MM.1S (cell line): ENCODE measurements at regions not wholly inside any gene's neighbourhood (a gene's known extent, or its start where the extent isn't known, plus 50 kb on each side); places are given as distances from the start of the nearest gene placed in this dataset.

Source experiments
- DNase-seq: peaks from one replicate; pipeline ENCODE4 v3.0.0-alpha.2; 2015
- H2AFZ ChIP-seq: fragments of 300-600 bp; sonication (generic); 2 replicates; pipeline ENCODE4 v1.6.0; 2016; ENCODE audit warnings: antibody characterized with exemption, low read length
- H3F3A ChIP-seq: fragments of 300-600 bp; sonication (generic); 2 replicates; pipeline ENCODE4 v1.6.1; 2016; ENCODE audit warnings: mild to moderate bottlenecking, antibody characterized with exemption, low read length, moderate library complexity, mixed read lengths; ENCODE audit not compliant: insufficient read depth
- H3K27ac ChIP-seq: fragments of 300-600 bp; sonication (generic); 2 replicates; pipeline ENCODE4 v1.5.1; 2016; ENCODE audit warnings: mild to moderate bottlenecking, low read length
- H3K27me3 ChIP-seq: fragments of 300-600 bp; sonication (generic); replicated peaks from 2 replicates; pipeline ENCODE4 v1.6.0; 2016; ENCODE audit warnings: low read length; ENCODE audit not compliant: insufficient read depth
- H3K36me3 ChIP-seq: fragments of 300-600 bp; sonication (generic); replicated peaks from 2 replicates; pipeline ENCODE4 v1.6.1; 2016; ENCODE audit warnings: mild to moderate bottlenecking, low read length, mixed read lengths; ENCODE audit not compliant: insufficient read depth
- H3K4me1 ChIP-seq: fragments of 300-600 bp; sonication (generic); 2 replicates; pipeline ENCODE4 v1.6.1; 2016; ENCODE audit warnings: low read length, mixed read lengths
- H3K4me2 ChIP-seq: fragments of 300-600 bp; sonication (generic); 2 replicates; pipeline ENCODE4 v1.6.0; 2016; ENCODE audit warnings: low read depth, low read length
- H3K4me3 ChIP-seq: fragments of 300-600 bp; sonication (generic); 2 replicates; pipeline ENCODE4 v1.5.1; 2016; ENCODE audit warnings: low read length, mixed read lengths
- H3K79me2 ChIP-seq: fragments of 300-600 bp; sonication (generic); 2 replicates; pipeline ENCODE4 v1.6.1; 2016; ENCODE audit warnings: mixed run types, low read length, mixed read lengths
- H3K9ac ChIP-seq: fragments of 300-600 bp; sonication (generic); 2 replicates; pipeline ENCODE4 v1.6.1; 2016; ENCODE audit warnings: low read length, mixed read lengths
- H3K9me2 ChIP-seq: fragments of 300-600 bp; sonication (generic); replicated peaks from 2 replicates; pipeline ENCODE4 v1.6.1; 2016; ENCODE audit warnings: mild to moderate bottlenecking, low read length, mixed read lengths; ENCODE audit not compliant: insufficient read depth
- H3K9me3 ChIP-seq: fragments of 300-600 bp; sonication (generic); replicated peaks from 2 replicates; pipeline ENCODE4 v1.6.1; 2016; ENCODE audit warnings: mild to moderate bottlenecking, low read length, mixed read lengths; ENCODE audit not compliant: insufficient read depth
- H4K20me1 ChIP-seq: fragments of 300-600 bp; sonication (generic); 2 replicates; pipeline ENCODE4 v1.6.1; 2016; ENCODE audit warnings: mild to moderate bottlenecking, low read length, moderate library complexity, mixed read lengths; ENCODE audit not compliant: insufficient read depth
- CTCF ChIP-seq: fragments of 300-600 bp; sonication (generic); IDR thresholded peaks from 2 replicates; pipeline ENCODE4 v1.5.1; 2016; ENCODE audit warnings: antibody characterized with exemption, low read length, mixed read lengths
- EZH2 ChIP-seq: fragments of 300-600 bp; sonication (generic); optimal IDR thresholded peaks from 2 replicates; pipeline ENCODE3; 2017; ENCODE audit warnings: low read depth, mild to moderate bottlenecking, antibody characterized with exemption, low read length, mixed read lengths
- EZH2phosphoT487 ChIP-seq: fragments of 300-600 bp; sonication (generic); IDR thresholded peaks from 2 replicates; pipeline ENCODE4 v1.6.1; 2018; ENCODE audit warnings: antibody characterized with exemption, low read length

GRCh38 chr4:27861381-27861787, 1000.7 kb downstream of the STIM2 start:
- H3K4me1 ChIP-seq = no peaks in the 10 kb centered on the region
- TF ChIP-seq EZH2phosphoT487 (no peak), EZH2 (no peak), CTCF (peak; percentile 86)
- H4K20me1 ChIP-seq = no peaks in the 10 kb centered on the region
- peak overlapping the region; percentile 16; the same call in 1 of the 2 replicates for H3K27ac ChIP-seq
- no peaks in the 10 kb centered on the region for H3K9me3 ChIP-seq
- H3K79me2 ChIP-seq = no peaks in the 10 kb centered on the region
- H3K4me2 ChIP-seq = peak overlapping the region; percentile 49
- DNase-seq = peak; percentile 69
- H3K9ac ChIP-seq = peak overlapping the region; percentile 3; the same call in 1 of the 2 replicates
- H3K9me2 ChIP-seq = no peaks in the 10 kb centered on the region
- 0 out of 2 replicates have a peak, but pooled peaks cover 3% of the 10 kb centered on the region for H3F3A ChIP-seq
- peak overlapping the region; percentile 35 for H3K4me3 ChIP-seq
- H2AFZ ChIP-seq = peak overlapping the region; percentile 34
- no peaks in the 10 kb centered on the region for H3K36me3 ChIP-seq
- H3K27me3 ChIP-seq = no peaks in the 10 kb centered on the region

- H3K9me2 ChIP-seq = no peaks in the 10 kb centered on the region
- 0 out of 2 replicates have a peak, but pooled peaks cover 3% of the 10 kb centered on the region for H3F3A ChIP-seq
- peak; percentile 80 for DNase-seq
- no peaks in the 10 kb centered on the region for H3K4me1 ChIP-seq
- H3K4me3 ChIP-seq = peak overlapping the region; percentile 35
- H3K4me2 ChIP-seq = peak overlapping the region; percentile 49
- no peaks in the 10 kb centered on the region for H3K79me2 ChIP-seq
- no peaks in the 10 kb centered on the region for H4K20me1 ChIP-seq
- peak overlapping the region; percentile 34 for H2AFZ ChIP-seq
- TF ChIP-seq EZH2 = no peak
- no peak for TF ChIP-seq CTCF
- TF ChIP-seq EZH2phosphoT487 = no peak
- peak overlapping the region; percentile 16; the same call in 1 of the 2 replicates for H3K27ac ChIP-seq
- H3K9me3 ChIP-seq = no peaks in the 10 kb centered on the region
- H3K36me3 ChIP-seq = no peaks in the 10 kb centered on the region
- H3K9ac ChIP-seq = peak overlapping the region; percentile 3; the same call in 1 of the 2 replicates
- no peaks in the 10 kb centered on the region for H3K27me3 ChIP-seq
Observed at GRCh38 chr4:27861802-27862201, 1001.2 kb downstream of the STIM2 start.

GRCh38 chr4:27873596-27873995, 1013.0 kb downstream of the STIM2 start:
- Histone ChIP-seq H3K36me3 (no peaks in the 10 kb centered on the region), H3K9ac (no peak overlapping the region), H3K9me3 (no peaks in the 10 kb centered on the region), H3K9me2 (no peaks in the 10 kb centered on the region), H3F3A (no peaks in the 10 kb centered on the region), H3K27ac (no peak overlapping the region), H4K20me1 (no peaks in the 10 kb centered on the region), H3K4me2 (no peak overlapping the region), H3K79me2 (no peaks in the 10 kb centered on the region), H3K27me3 (no peaks in the 10 kb centered on the region), H3K4me1 (no peaks in the 10 kb centered on the region), H2AFZ (no peak overlapping the region), H3K4me3 (no peak overlapping the region)
- no peak for TF ChIP-seq CTCF
- no peak for TF ChIP-seq EZH2
- no peak for TF ChIP-seq EZH2phosphoT487
- DNase-seq = no peak
